CD4-positive, alpha-beta T cell (primary cell): ENCODE measurements at regions not wholly inside any gene's neighbourhood (a gene's known extent, or its start where the extent isn't known, plus 50 kb on each side); places are given as distances from the start of the nearest gene placed in this dataset.
"Not testable (repeated sequence)": the region's sequence is repeated elsewhere in the genome, so short reads cannot be mapped to it uniquely, and the experiment has no call there.

ENCODE experiments used
- ATAC-seq: fragments of 200-7000 bp; cut with Tn5 transposase; one replicate; pipeline ENCODE4 v1.10.0; 2022; ENCODE audit warnings: mild to moderate bottlenecking; ENCODE audit not compliant: poor library complexity
- CTCF ChIA-PET: fragments of 350-600 bp; sonication (Branson Sonifier 250); formaldehyde crosslinking; loops from one replicate; lab custom pipeline; 2021; ENCODE audit warnings: antibody characterized with exemption, inconsistent platforms; lab: Charles Lee
- POLR2A ChIA-PET: fragments of 350-600 bp; sonication (Branson Sonifier 250); formaldehyde crosslinking; loops from one replicate; lab custom pipeline; 2021; ENCODE audit warnings: antibody characterized with exemption, inconsistent platforms; lab: Charles Lee
- DNase-seq, 14 experiments: peaks; one replicate each; pipeline ENCODE4 v3.0.0-alpha.2; 2013 to 2020; ENCODE audit warnings: mixed read lengths in 2 of 14
- H3K27ac ChIP-seq, 2 donors: one replicate each; pipeline versions ENCODE4 v1.5.1 to v1.7.0; 2013; ENCODE audit warnings: low read length in 2 of 2, low read depth in 1 of 2, mild to moderate bottlenecking in 1 of 2
- H3K27me3 ChIP-seq, 2 experiments: 1 replicate in 1 of 2; 2 replicates in 1 of 2; pipeline versions ENCODE4 v1.6.1 to v1.7.0; 2013; ENCODE audit warnings: low read length in 2 of 2, control low read depth in 1 of 2, mild to moderate bottlenecking in 1 of 2, moderate library complexity in 1 of 2; ENCODE audit not compliant: insufficient read depth in 2 of 2, control insufficient read depth in 1 of 2
- H3K36me3 ChIP-seq: one replicate; pipeline ENCODE4 v1.6.1; 2013; ENCODE audit warnings: low read length, control low read depth; ENCODE audit not compliant: insufficient read depth
- H3K4me1 ChIP-seq: one replicate; pipeline ENCODE4 v1.6.1; 2013; ENCODE audit warnings: low read length, control low read depth; ENCODE audit not compliant: insufficient read depth
- H3K4me3 ChIP-seq: one replicate; pipeline ENCODE4 v1.5.1; 2013; ENCODE audit warnings: mild to moderate bottlenecking, low read length, moderate library complexity
- H3K9me3 ChIP-seq, 2 experiments: 1 replicate in 1 of 2; 2 replicates in 1 of 2; pipeline versions ENCODE4 v1.6.1 to v1.7.0; 2013; ENCODE audit warnings: low read length in 2 of 2, mild to moderate bottlenecking in 2 of 2, control low read depth in 1 of 2, moderate library complexity in 1 of 2; ENCODE audit not compliant: control insufficient read depth in 1 of 2, insufficient read depth in 1 of 2
- H3K27ac Mint-ChIP-seq: one replicate; pipeline ENCODE4 v1.8.0; 2020; ENCODE audit warnings: mixed read lengths
- H3K27me3 Mint-ChIP-seq: one replicate; pipeline ENCODE4 v1.8.0; 2021; ENCODE audit warnings: mixed read lengths
- H3K36me3 Mint-ChIP-seq: one replicate; pipeline ENCODE4 v1.8.0; 2021; ENCODE audit warnings: low read depth, mixed read lengths
- H3K4me1 Mint-ChIP-seq: one replicate; pipeline ENCODE4 v1.8.0; 2021; ENCODE audit warnings: low read depth, mixed read lengths
- H3K4me3 Mint-ChIP-seq: one replicate; pipeline ENCODE4 v1.8.0; 2020; ENCODE audit warnings: mild to moderate bottlenecking, mixed read lengths
- H3K9me3 Mint-ChIP-seq: one replicate; pipeline ENCODE4 v1.8.0; 2020; ENCODE audit warnings: mixed read lengths
- intact Hi-C, 2 experiments: fragments of 100-400 bp; cut with DNase I in 1 of 2; cut with micrococcal nuclease in 1 of 2; formaldehyde crosslinking; loops; one replicate each; pipeline versions ENCODE4 v1.15.1 to v1.9.0; 2023 to 2025; cut with DNase I, micrococcal nuclease

- H3K27ac ChIP-seq, H3K27me3 ChIP-seq, H3K36me3 ChIP-seq, H3K36me3 Mint-ChIP-seq, intact Hi-C loops, H3K27me3 Mint-ChIP-seq, POLR2A ChIA-PET, H3K27ac Mint-ChIP-seq, H3K4me3 Mint-ChIP-seq, H3K4me1 Mint-ChIP-seq, H3K4me1 ChIP-seq, CTCF ChIA-PET, DNase-seq, ATAC-seq, H3K9me3 Mint-ChIP-seq, H3K4me3 ChIP-seq, H3K9me3 ChIP-seq: not testable (repeated sequence)
Observed at GRCh38 chr15:22519213-22519612, 60.5 kb downstream of the GOLGA6L22 start.

- H3K4me3 ChIP-seq, H3K27ac ChIP-seq, ATAC-seq, CTCF ChIA-PET, H3K36me3 ChIP-seq, H3K9me3 ChIP-seq, intact Hi-C loops, DNase-seq, H3K36me3 Mint-ChIP-seq, POLR2A ChIA-PET, H3K9me3 Mint-ChIP-seq, H3K27ac Mint-ChIP-seq, H3K4me3 Mint-ChIP-seq, H3K27me3 ChIP-seq, H3K4me1 Mint-ChIP-seq, H3K4me1 ChIP-seq, H3K27me3 Mint-ChIP-seq: not testable (repeated sequence)
Observed at GRCh38 chr15:22526537-22526936, 67.8 kb downstream of the GOLGA6L22 start.

- H3K27me3 Mint-ChIP-seq, ATAC-seq, H3K4me1 ChIP-seq, CTCF ChIA-PET, H3K4me1 Mint-ChIP-seq, H3K9me3 Mint-ChIP-seq, H3K36me3 ChIP-seq, H3K36me3 Mint-ChIP-seq, intact Hi-C loops, H3K4me3 Mint-ChIP-seq, H3K4me3 ChIP-seq, H3K27me3 ChIP-seq, H3K27ac ChIP-seq, POLR2A ChIA-PET, H3K27ac Mint-ChIP-seq, H3K9me3 ChIP-seq, DNase-seq: not testable (repeated sequence)
Observed at GRCh38 chr15:22527016-22527415, 68.3 kb downstream of the GOLGA6L22 start.

GRCh38 chr15:22529200-22529599 is 70.5 kb downstream of the GOLGA6L22 start:
- POLR2A ChIA-PET, DNase-seq, H3K4me1 Mint-ChIP-seq, ATAC-seq, H3K4me1 ChIP-seq, H3K27me3 ChIP-seq, intact Hi-C loops, H3K9me3 ChIP-seq, H3K4me3 Mint-ChIP-seq, H3K27me3 Mint-ChIP-seq, H3K27ac ChIP-seq, H3K4me3 ChIP-seq, H3K36me3 ChIP-seq, H3K36me3 Mint-ChIP-seq, H3K27ac Mint-ChIP-seq, H3K9me3 Mint-ChIP-seq, CTCF ChIA-PET: not testable (repeated sequence)

GRCh38 chr15:22559701-22560100 is 101.0 kb downstream of the GOLGA6L22 start:
- H3K36me3 Mint-ChIP-seq, H3K27me3 Mint-ChIP-seq, H3K9me3 Mint-ChIP-seq, POLR2A ChIA-PET, CTCF ChIA-PET, ATAC-seq, H3K9me3 ChIP-seq, H3K4me3 ChIP-seq, intact Hi-C loops, H3K27ac ChIP-seq, H3K27ac Mint-ChIP-seq, H3K36me3 ChIP-seq, H3K4me3 Mint-ChIP-seq, DNase-seq, H3K4me1 Mint-ChIP-seq, H3K4me1 ChIP-seq, H3K27me3 ChIP-seq: not testable (repeated sequence)

GRCh38 chr15:22561716-22562115 is 103.0 kb downstream of the GOLGA6L22 start:
- H3K27ac ChIP-seq, CTCF ChIA-PET, H3K27me3 Mint-ChIP-seq, H3K27me3 ChIP-seq, H3K27ac Mint-ChIP-seq, intact Hi-C loops, H3K4me3 Mint-ChIP-seq, ATAC-seq, H3K9me3 ChIP-seq, POLR2A ChIA-PET, H3K4me3 ChIP-seq, H3K36me3 Mint-ChIP-seq, H3K36me3 ChIP-seq, H3K9me3 Mint-ChIP-seq, H3K4me1 Mint-ChIP-seq, H3K4me1 ChIP-seq, DNase-seq: not testable (repeated sequence)

- H3K4me1 ChIP-seq, H3K9me3 ChIP-seq, H3K27ac Mint-ChIP-seq, ATAC-seq, H3K4me3 Mint-ChIP-seq, H3K27me3 ChIP-seq, H3K27ac ChIP-seq, H3K27me3 Mint-ChIP-seq, H3K4me1 Mint-ChIP-seq, POLR2A ChIA-PET, H3K4me3 ChIP-seq, H3K36me3 ChIP-seq, H3K9me3 Mint-ChIP-seq, CTCF ChIA-PET, H3K36me3 Mint-ChIP-seq, intact Hi-C loops, DNase-seq: not testable (repeated sequence)
Observed at GRCh38 chr15:22566510-22566909, 107.8 kb downstream of the GOLGA6L22 start.
